GM23248 (cell line): ENCODE measurements at regions not wholly inside any gene's neighbourhood (a gene's known extent, or its start where the extent isn't known, plus 50 kb on each side); places are given as distances from the start of the nearest gene placed in this dataset.

Experiments used
- DNase-seq: peaks from one replicate; pipeline ENCODE4 v3.0.0-alpha.2; 2015
- H2AFZ ChIP-seq: fragments of 200-600 bp; sonication (generic); 2 replicates; pipeline ENCODE4 v1.6.1; 2016; ENCODE audit warnings: antibody characterized with exemption
- H3F3A ChIP-seq: fragments of 200-600 bp; sonication (generic); 2 replicates; pipeline ENCODE4 v1.6.1; 2016; ENCODE audit warnings: mild to moderate bottlenecking, antibody characterized with exemption, mixed run types; ENCODE audit not compliant: insufficient read depth
- H3K27ac ChIP-seq: fragments of 200-600 bp; sonication (generic); 2 replicates; pipeline ENCODE4 v1.5.1; 2016; ENCODE audit warnings: mild to moderate bottlenecking
- H3K27me3 ChIP-seq: fragments of 200-600 bp; sonication (generic); replicated peaks from 2 replicates; pipeline ENCODE4 v1.6.1; 2016; ENCODE audit warnings: mild to moderate bottlenecking; ENCODE audit not compliant: insufficient read depth
- H3K36me3 ChIP-seq: fragments of 200-600 bp; sonication (generic); 2 replicates; pipeline ENCODE4 v1.6.1; 2016; ENCODE audit warnings: low read depth, mild to moderate bottlenecking
- H3K4me1 ChIP-seq: fragments of 200-600 bp; sonication (generic); 2 replicates; pipeline ENCODE4 v1.6.1; 2016; ENCODE audit warnings: mild to moderate bottlenecking; ENCODE audit not compliant: insufficient read depth
- H3K4me2 ChIP-seq: fragments of 200-600 bp; sonication (generic); one replicate; pipeline ENCODE4 v1.6.1; 2016; ENCODE audit warnings: mild to moderate bottlenecking; ENCODE audit not compliant: unreplicated experiment
- H3K4me3 ChIP-seq: fragments of 200-600 bp; sonication (generic); 2 replicates; pipeline ENCODE4 v1.5.1; 2016; ENCODE audit warnings: mild to moderate bottlenecking
- H3K79me2 ChIP-seq: fragments of 200-600 bp; sonication (generic); 2 replicates; pipeline ENCODE4 v1.6.1; 2016; ENCODE audit warnings: mild to moderate bottlenecking; ENCODE audit not compliant: insufficient read depth
- H3K9ac ChIP-seq: fragments of 200-600 bp; sonication (generic); 2 replicates; pipeline ENCODE4 v1.6.1; 2016; ENCODE audit warnings: mild to moderate bottlenecking
- H3K9me2 ChIP-seq: fragments of 200-600 bp; sonication (generic); 2 replicates; pipeline ENCODE4 v1.6.1; 2016; ENCODE audit warnings: mixed run types, mild to moderate bottlenecking, moderate library complexity; ENCODE audit not compliant: insufficient read depth
- H3K9me3 ChIP-seq: fragments of 200-600 bp; sonication (generic); one replicate; pipeline ENCODE4 v1.6.1; 2017; ENCODE audit warnings: low read depth
- H4K20me1 ChIP-seq: fragments of 200-600 bp; sonication (generic); 2 replicates; pipeline ENCODE4 v1.6.0; 2016; ENCODE audit not compliant: insufficient read depth
- EZH2 ChIP-seq: fragments of 200-600 bp; sonication (generic); IDR thresholded peaks from 2 replicates; pipeline ENCODE4 v1.6.1; 2018; ENCODE audit warnings: antibody characterized with exemption, mild to moderate bottlenecking; ENCODE audit not compliant: insufficient read depth, poor library complexity, severe bottlenecking
- EZH2phosphoT487 ChIP-seq: fragments of 200-600 bp; sonication (generic); IDR thresholded peaks from 2 replicates; pipeline ENCODE4 v1.6.1; 2018; ENCODE audit warnings: antibody characterized with exemption, moderate library complexity, mild to moderate bottlenecking, low read depth; ENCODE audit not compliant: insufficient read depth
- WGBS, 2 experiments: methylation state at CpG; one replicate each; pipeline ENCODE4 v1.1.6; 2015 to 2017; ENCODE audit warnings: low lambda C conversion rate in 2 of 2, low coverage in 1 of 2; ENCODE audit errors: missing lambda C conversion rate in 2 of 2; 5-methylcytosine and 5-hydroxymethylcytosine counted together
- in situ Hi-C: fragments of 300-500 bp; cut with MboI; formaldehyde crosslinking; loops from 2 replicates; pipeline ENCODE4 v1.15.0; 2020

DNA sequence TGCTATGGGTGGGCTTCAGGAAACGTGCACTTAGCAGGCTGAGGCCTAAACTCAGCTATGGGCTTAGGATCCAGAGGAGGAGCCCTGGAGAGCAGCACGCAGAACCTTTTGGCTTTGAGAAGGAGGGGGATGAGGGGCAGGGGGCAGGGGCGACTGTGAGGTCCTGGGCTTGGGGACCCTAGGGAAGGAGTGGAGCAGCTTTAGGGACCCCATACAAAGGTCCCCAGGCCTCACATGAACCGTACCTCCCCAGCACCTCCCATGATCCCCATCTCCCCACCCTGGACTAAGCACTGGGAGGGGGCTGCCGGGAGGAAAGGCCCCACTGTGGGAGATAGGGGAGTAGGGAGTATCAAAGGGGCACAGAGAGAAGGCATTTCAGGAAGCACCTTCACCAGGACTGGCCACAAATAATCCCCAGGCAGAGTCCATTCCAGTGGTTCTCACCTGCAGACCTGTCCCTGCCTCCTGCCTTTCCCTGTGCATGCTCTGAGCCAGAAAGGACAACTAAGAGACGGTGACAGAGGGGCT is 62.0 kb upstream of the KLF13 start:
- H3K4me2 ChIP-seq = no peak overlapping the region
- no peak for DNase-seq
- in situ Hi-C loops = no loop called here
- no peak overlapping the region for H3K4me3 ChIP-seq
- no peaks in the 10 kb centered on the region for H3K9me3 ChIP-seq
- H2AFZ ChIP-seq = no peak overlapping the region
- H3K27me3 ChIP-seq = no peaks in the 10 kb centered on the region
- H3K9ac ChIP-seq = no peak overlapping the region
- no peak for TF ChIP-seq EZH2phosphoT487
- TF ChIP-seq EZH2 = no peak
- H3K27ac ChIP-seq = no peak overlapping the region
- H3K79me2 ChIP-seq = no peaks in the 10 kb centered on the region
- no peaks in the 10 kb centered on the region for H3K9me2 ChIP-seq
- H3K4me1 ChIP-seq = no peaks in the 10 kb centered on the region
- WGBS, 2 experiments = 73 to 80% methylated on average over 5 to 6 of the region's 6 CpGs
- no peaks in the 10 kb centered on the region for H3F3A ChIP-seq
- no peaks in the 10 kb centered on the region for H3K36me3 ChIP-seq
- no peaks in the 10 kb centered on the region for H4K20me1 ChIP-seq

DNA sequence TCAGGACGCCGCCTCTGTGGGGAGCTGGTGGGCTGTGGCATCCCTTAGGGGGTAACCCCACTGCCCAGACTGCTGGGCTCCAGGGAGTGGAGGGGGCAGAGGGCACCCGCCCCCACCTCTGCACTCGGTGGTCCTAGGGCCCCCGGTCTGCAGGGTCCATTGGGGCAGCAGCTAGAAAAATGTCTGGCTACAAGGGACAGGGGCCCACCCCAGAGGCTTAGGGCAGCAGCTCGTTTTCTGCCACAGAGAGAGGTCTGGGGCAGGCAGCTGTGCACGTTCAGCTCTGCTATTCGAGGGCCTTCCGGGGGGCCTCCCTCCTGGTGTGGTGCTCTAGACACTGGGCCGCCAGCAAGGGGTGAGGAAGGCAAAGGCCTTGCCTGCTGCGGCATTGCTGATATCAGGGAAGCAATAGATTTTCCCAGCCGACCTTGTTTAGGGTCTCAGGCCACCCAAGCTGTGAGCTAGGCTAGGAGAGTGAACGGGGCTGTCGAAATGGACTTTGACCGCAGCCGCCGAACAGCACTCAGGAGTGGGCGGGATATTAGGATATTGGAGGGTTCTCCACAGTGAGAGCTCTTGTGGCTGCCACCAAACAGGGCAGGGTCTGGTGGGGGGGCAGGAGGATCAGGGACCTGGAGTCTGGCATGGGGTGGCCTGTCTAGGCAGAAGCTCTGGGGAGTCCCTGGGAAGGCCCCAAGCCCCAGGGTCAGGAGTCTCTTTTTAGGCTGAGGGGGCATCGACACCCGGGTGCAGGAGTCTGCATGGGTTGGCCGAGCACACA is 61.4 kb upstream of the KLF13 start:
- Histone ChIP-seq H3K9ac (no peak overlapping the region), H3K4me1 (no peaks in the 10 kb centered on the region), H3F3A (no peaks in the 10 kb centered on the region), H3K4me2 (no peak overlapping the region), H3K36me3 (no peaks in the 10 kb centered on the region), H3K9me2 (no peaks in the 10 kb centered on the region), H3K27me3 (no peaks in the 10 kb centered on the region), H3K27ac (no peak overlapping the region), H2AFZ (no peak overlapping the region), H3K9me3 (no peaks in the 10 kb centered on the region), H3K79me2 (no peaks in the 10 kb centered on the region), H3K4me3 (no peak overlapping the region), H4K20me1 (no peaks in the 10 kb centered on the region)
- TF ChIP-seq EZH2phosphoT487 = no peak
- TF ChIP-seq EZH2 = no peak
- in situ Hi-C loops = no loop called here
- WGBS, 2 experiments = 64 to 74% methylated on average over 21 of the region's 21 CpGs
- DNase-seq = no peak

DNA sequence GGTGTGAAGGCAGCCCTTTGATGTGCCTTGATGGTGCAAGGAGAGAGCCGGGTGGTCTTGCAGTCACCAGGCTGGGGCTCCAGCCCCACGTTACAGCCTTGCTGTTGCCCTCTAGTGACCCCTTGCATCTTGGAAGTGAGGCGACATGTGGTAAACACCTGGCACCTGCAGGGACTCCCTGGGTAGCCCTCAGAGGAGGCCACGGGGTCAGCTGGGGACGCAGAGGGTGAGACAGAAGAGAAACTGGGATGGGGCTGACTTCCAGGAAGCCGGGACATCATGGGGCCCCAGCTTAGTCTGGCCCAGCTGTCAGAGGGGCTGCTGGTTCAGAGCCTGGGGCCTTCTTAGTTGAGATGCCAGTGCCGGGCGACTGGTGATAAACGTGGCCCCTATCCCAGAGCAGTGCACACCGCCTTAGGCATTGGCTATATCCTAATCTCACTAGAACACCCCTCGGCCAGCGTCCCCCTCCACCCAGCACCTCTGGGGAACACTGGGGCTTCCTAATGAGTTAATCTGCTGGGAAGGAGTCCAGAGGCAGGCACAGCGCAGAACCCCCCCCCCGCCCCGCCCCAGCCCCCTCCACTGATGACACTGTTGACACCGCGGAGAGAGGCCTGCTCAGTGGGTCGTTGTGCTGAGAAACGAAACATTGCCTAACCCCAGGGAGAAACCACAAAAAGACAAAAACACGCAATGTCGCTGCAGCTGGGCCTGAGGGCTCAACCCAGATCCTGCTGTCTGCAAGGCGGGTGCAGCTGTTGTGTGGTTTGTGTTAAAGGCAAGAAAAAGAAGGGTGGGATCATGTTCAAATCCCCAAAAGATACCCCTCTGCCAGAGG is 60.5 kb upstream of the KLF13 start:
- DNase-seq = no peak
- H3K4me2 ChIP-seq = no peak overlapping the region
- H3F3A ChIP-seq = no peaks in the 10 kb centered on the region
- H3K36me3 ChIP-seq = no peaks in the 10 kb centered on the region
- H2AFZ ChIP-seq = no peak overlapping the region
- no peak overlapping the region for H3K9ac ChIP-seq
- H3K9me3 ChIP-seq = no peaks in the 10 kb centered on the region
- 63% methylated on average over 19 to 22 of the region's 22 CpGs for whole genome bisulfite sequencing, 2 experiments
- no peaks in the 10 kb centered on the region for H3K4me1 ChIP-seq
- H3K79me2 ChIP-seq = no peaks in the 10 kb centered on the region
- in situ Hi-C loops = no loop called here
- no peaks in the 10 kb centered on the region for H3K9me2 ChIP-seq
- H4K20me1 ChIP-seq = no peaks in the 10 kb centered on the region
- no peak overlapping the region for H3K4me3 ChIP-seq
- H3K27ac ChIP-seq = no peak overlapping the region
- H3K27me3 ChIP-seq = no peaks in the 10 kb centered on the region
- TF ChIP-seq EZH2 = no peak
- no peak for TF ChIP-seq EZH2phosphoT487

DNA sequence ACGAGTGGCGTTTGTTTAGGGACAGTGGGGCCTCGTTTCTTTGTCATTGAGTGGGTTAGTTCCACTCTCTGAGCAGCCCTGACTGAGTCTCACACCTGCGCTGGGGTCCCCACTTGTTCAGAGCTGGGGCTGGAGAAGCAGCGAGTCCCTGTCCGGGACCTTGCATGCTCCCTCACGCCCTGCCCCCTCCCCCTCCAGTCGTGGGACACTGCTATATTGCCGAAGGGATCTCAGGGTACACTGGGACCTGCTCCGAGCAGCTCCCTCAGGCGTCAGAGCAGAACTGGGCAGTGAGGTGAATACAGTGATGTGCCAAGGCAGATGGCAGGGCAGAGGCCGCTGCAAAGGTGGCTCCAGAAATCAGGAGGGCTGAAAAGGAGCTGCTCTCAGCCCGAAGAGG is 59.9 kb upstream of the KLF13 start:
- H4K20me1 ChIP-seq = no peaks in the 10 kb centered on the region
- H3K27ac ChIP-seq = no peak overlapping the region
- H3K36me3 ChIP-seq = no peaks in the 10 kb centered on the region
- WGBS, 2 experiments = 73 to 80% methylated on average over 13 of the region's 13 CpGs
- no peaks in the 10 kb centered on the region for H3K79me2 ChIP-seq
- in situ Hi-C loops = no loop called here
- no peaks in the 10 kb centered on the region for H3K27me3 ChIP-seq
- no peak for DNase-seq
- no peaks in the 10 kb centered on the region for H3K9me3 ChIP-seq
- no peaks in the 10 kb centered on the region for H3K9me2 ChIP-seq
- TF ChIP-seq EZH2 = no peak
- TF ChIP-seq EZH2phosphoT487 = no peak
- H3K4me1 ChIP-seq = no peaks in the 10 kb centered on the region
- H2AFZ ChIP-seq = no peak overlapping the region
- H3K9ac ChIP-seq = no peak overlapping the region
- no peaks in the 10 kb centered on the region for H3F3A ChIP-seq
- no peak overlapping the region for H3K4me3 ChIP-seq
- no peak overlapping the region for H3K4me2 ChIP-seq
